ENCODE measurements at regions not wholly inside any gene's neighbourhood (a gene's known extent, or its start where the extent isn't known, plus 50 kb on each side); places are given as distances from the start of the nearest gene placed in this dataset.

GRCh38 chr16:72458035-72458434 lies 286.1 kb upstream of the PMFBP1 start:
- no peak overlapping the region for H3K14ac ChIP-seq (ENCODE audit: insufficient read length)
- WGBS, 2 experiments (ENCODE audit: extremely low coverage in 1 of 2, insufficient coverage in 1 of 2, insufficient read length in 1 of 2, insufficient replicate concordance in 2 of 2, low coverage in 1 of 2, low lambda C conversion rate in 2 of 2, missing lambda C conversion rate in 1 of 2), result 85% methylated on average over 2 of the region's 2 CpGs; no CpG with 5 or more reads in 1 of the 2 experiments
- no peak overlapping the region for H3K56ac ChIP-seq (replicated peaks; ENCODE audit: insufficient read length, low read depth, low read length)
- no peak overlapping the region for H2AK5ac ChIP-seq (ENCODE audit: low read depth, low read length)
- H3K9ac ChIP-seq (replicated peaks in 1 of 4; ENCODE audit: extremely low read depth in 1 of 4, low read depth in 3 of 4, low read length in 3 of 4), result no peak overlapping the region
- ChIA-PET POLR2A (ENCODE audit: partially characterized antibody) (no interaction called here), CTCF (ENCODE audit: partially characterized antibody) (interaction anchor here (1.0 to 1.2 kb wide), 3 partner anchors 9 to 215 kb away, joined by 3 to 4 read pairs (median 3); no protein-coding TSS in a partner anchor)
- H2BK5ac ChIP-seq (ENCODE audit: low read depth, low read length), result no peak overlapping the region
- no peak overlapping the region for H3K27ac ChIP-seq (ENCODE audit: low read depth, low read length)
- H4K8ac ChIP-seq (ENCODE audit: extremely low read depth, insufficient read depth, low read length), result no peak overlapping the region
- H2BK12ac ChIP-seq (ENCODE audit: low read depth, low read length), result no peak overlapping the region
- no peak overlapping the region for H4K91ac ChIP-seq (replicated peaks; ENCODE audit: insufficient read length, low read length)
- H2BK20ac ChIP-seq (ENCODE audit: low read length), result no peak overlapping the region
- no peak overlapping the region for H4K5ac ChIP-seq (ENCODE audit: insufficient read length, low read depth, low read length)
- no peaks in the 10 kb centered on the region for H3K79me1 ChIP-seq (ENCODE audit: low read depth, low read length)
- H4K20me1 ChIP-seq (replicated peaks in 1 of 2; ENCODE audit: control insufficient read depth in 1 of 2, insufficient read depth in 2 of 2, low read length in 2 of 2), result no peaks in the 10 kb centered on the region
- no peak overlapping the region for H3K4me2 ChIP-seq (ENCODE audit: insufficient read depth in 1 of 2, low read depth in 2 of 2, low read length in 2 of 2)
- FAIRE-seq (no peak), DNase-seq (ENCODE audit: low read depth in 1 of 2, low spot score in 2 of 2) (no peak)
- H3K23ac ChIP-seq (ENCODE audit: insufficient read length), result no peak overlapping the region
- no peak overlapping the region for H2BK120ac ChIP-seq (replicated peaks; ENCODE audit: low read depth, low read length)
- H3K4me3 ChIP-seq (ENCODE audit: extremely low read depth in 1 of 4, insufficient read depth in 2 of 4, low read depth in 3 of 4, low read length in 4 of 4), result no peak overlapping the region
- H3K36me3 ChIP-seq (ENCODE audit: control insufficient read depth in 2 of 4, insufficient read depth in 4 of 4, low read length in 3 of 4), result no peaks in the 10 kb centered on the region
- H3K4ac ChIP-seq (replicated peaks; ENCODE audit: insufficient read length, low read depth, low read length), result no peak overlapping the region
- H3K27me3 ChIP-seq (replicated peaks in 1 of 4; ENCODE audit: control insufficient read depth in 3 of 4, extremely low read depth in 1 of 4, insufficient read depth in 3 of 4, low read length in 3 of 4), result no peaks in the 10 kb centered on the region
- no peaks in the 10 kb centered on the region for H3K23me2 ChIP-seq (ENCODE audit: low read depth, low read length)
- 0 out of 4 replicates have a peak, but pooled peaks cover 0 to 7% of the 10 kb centered on the region in 2 experiments for H3K9me3 ChIP-seq (ENCODE audit: insufficient read depth in 2 of 2, low read depth in 1 of 2, low read length in 1 of 2)
- H3K79me2 ChIP-seq (ENCODE audit: control insufficient read depth in 1 of 2, insufficient read depth in 2 of 2, low read length in 2 of 2), result no peaks in the 10 kb centered on the region
- no peaks in the 10 kb centered on the region for H3K4me1 ChIP-seq (replicated peaks in 1 of 4; ENCODE audit: control insufficient read depth in 3 of 4, insufficient read depth in 4 of 4, low read length in 3 of 4)
- no peak overlapping the region for H2BK15ac ChIP-seq (ENCODE audit: low read length)
- H2AFZ ChIP-seq (ENCODE audit: low read length), result no peak overlapping the region
- TF ChIP-seq RBBP5 (IDR thresholded peaks at IDR 0.05; ENCODE audit: borderline replicate concordance, low read depth, low read length) (no peak), TAF1 (IDR thresholded peaks at IDR 0.05; ENCODE audit: low read depth, low read length) (no peak), TEAD4 (IDR thresholded peaks at IDR 0.05; ENCODE audit: low read depth, low read length) (no peak), SP2 (IDR thresholded peaks at IDR 0.05; ENCODE audit: low read length) (no peak), ATF3 (IDR thresholded peaks at IDR 0.05; ENCODE audit: insufficient read depth, low read depth, low read length) (no peak)
- H3K18ac ChIP-seq (ENCODE audit: extremely low read depth, low read length), result no peak overlapping the region
